ENCODE measurements at regions not wholly inside any gene's neighbourhood (a gene's known extent, or its start where the extent isn't known, plus 50 kb on each side); places are given as distances from the start of the nearest gene placed in this dataset.

GRCh38 chr11:27861706-27862430 lies 161.6 kb upstream of the BDNF start:
- no peak for DNase-seq (ENCODE audit: low read depth in 4 of 4, low spot score in 2 of 4)

- no peak for DNase-seq (ENCODE audit: low read depth in 4 of 4, low spot score in 2 of 4)
Observed at GRCh38 chr11:27860811-27861210, 160.6 kb upstream of the BDNF start.

GRCh38 chr11:27858866-27859265 lies 158.6 kb upstream of the BDNF start:
- DNase-seq (ENCODE audit: low read depth in 4 of 4, low spot score in 2 of 4): no peak

GRCh38 chr11:27857588-27857987 lies 157.3 kb upstream of the BDNF start:
- DNase-seq (ENCODE audit: low read depth in 4 of 4, low spot score in 2 of 4): no peak

GRCh38 chr11:27857014-27857413 lies 156.8 kb upstream of the BDNF start:
- DNase-seq (ENCODE audit: low read depth in 4 of 4, low spot score in 2 of 4): no peak

- DNase-seq (ENCODE audit: low read depth in 4 of 4, low spot score in 2 of 4): no peak
Observed at GRCh38 chr11:27848423-27848822, 148.2 kb upstream of the BDNF start.

- no peak for DNase-seq (ENCODE audit: low read depth in 4 of 4, low spot score in 2 of 4)
Observed at GRCh38 chr11:27847496-27847895, 147.2 kb upstream of the BDNF start.

- no peak for DNase-seq (ENCODE audit: low read depth in 4 of 4, low spot score in 2 of 4)
Observed at GRCh38 chr11:27842290-27842689, 142.0 kb upstream of the BDNF start.

- DNase-seq (ENCODE audit: low read depth in 4 of 4, low spot score in 2 of 4): no peak
Observed at GRCh38 chr11:27841023-27841422, 140.8 kb upstream of the BDNF start.

GRCh38 chr11:27839226-27839913 lies 139.1 kb upstream of the BDNF start:
- DNase-seq (ENCODE audit: low read depth in 4 of 4, low spot score in 2 of 4): no peak

- no peak for DNase-seq (ENCODE audit: low read depth in 4 of 4, low spot score in 2 of 4)
Observed at GRCh38 chr11:27838674-27839073, 138.4 kb upstream of the BDNF start.

GRCh38 chr11:27837895-27838563 lies 137.8 kb upstream of the BDNF start:
- DNase-seq (ENCODE audit: low read depth in 4 of 4, low spot score in 2 of 4): no peak

GRCh38 chr11:27830206-27830605 lies 130.0 kb upstream of the BDNF start:
- DNase-seq (ENCODE audit: low read depth in 4 of 4, low spot score in 2 of 4): no peak

GRCh38 chr11:27820249-27820648 lies 120.0 kb upstream of the BDNF start:
- no peak for DNase-seq (ENCODE audit: low read depth in 4 of 4, low spot score in 2 of 4)

GRCh38 chr11:27816197-27816596 lies 115.9 kb upstream of the BDNF start:
- no peak for DNase-seq (ENCODE audit: low read depth in 4 of 4, low spot score in 2 of 4)

GRCh38 chr11:27812341-27812740 lies 112.1 kb upstream of the BDNF start:
- no peak for DNase-seq (ENCODE audit: low read depth in 4 of 4, low spot score in 2 of 4)

- DNase-seq (ENCODE audit: low read depth in 4 of 4, low spot score in 2 of 4): no peak
Observed at GRCh38 chr11:27807596-27807995, 107.3 kb upstream of the BDNF start.

GRCh38 chr11:27806122-27806521 lies 105.9 kb upstream of the BDNF start:
- DNase-seq (ENCODE audit: low read depth in 4 of 4, low spot score in 2 of 4): no peak

- DNase-seq (ENCODE audit: low read depth in 4 of 4, low spot score in 2 of 4): no peak
Observed at GRCh38 chr11:27795955-27796861, 96.0 kb upstream of the BDNF start.

- DNase-seq (ENCODE audit: low read depth in 4 of 4, low spot score in 2 of 4): no peak
Observed at GRCh38 chr11:27786864-27787263, 86.6 kb upstream of the BDNF start.

GRCh38 chr11:27786331-27786730 lies 86.1 kb upstream of the BDNF start:
- no peak for DNase-seq (ENCODE audit: low read depth in 4 of 4, low spot score in 2 of 4)

All from left renal cortex interstitium (tissue), 4 donors.